ENCODE measurements at regions not wholly inside any gene's neighbourhood (a gene's known extent, or its start where the extent isn't known, plus 50 kb on each side); places are given as distances from the start of the nearest gene placed in this dataset.
"Not testable (repeated sequence)": the region's sequence is repeated elsewhere in the genome, so short reads cannot be mapped to it uniquely, and the experiment has no call there.

- no peak for DNase-seq
Observed at GRCh38 chr7:136303162-136303561, 326.0 kb upstream of the MTPN start.

GRCh38 chr7:136302049-136302448, 324.9 kb upstream of the MTPN start:
- DNase-seq: no peak

GRCh38 chr7:136294977-136295376, 317.8 kb upstream of the MTPN start:
- no peak for DNase-seq

DNA sequence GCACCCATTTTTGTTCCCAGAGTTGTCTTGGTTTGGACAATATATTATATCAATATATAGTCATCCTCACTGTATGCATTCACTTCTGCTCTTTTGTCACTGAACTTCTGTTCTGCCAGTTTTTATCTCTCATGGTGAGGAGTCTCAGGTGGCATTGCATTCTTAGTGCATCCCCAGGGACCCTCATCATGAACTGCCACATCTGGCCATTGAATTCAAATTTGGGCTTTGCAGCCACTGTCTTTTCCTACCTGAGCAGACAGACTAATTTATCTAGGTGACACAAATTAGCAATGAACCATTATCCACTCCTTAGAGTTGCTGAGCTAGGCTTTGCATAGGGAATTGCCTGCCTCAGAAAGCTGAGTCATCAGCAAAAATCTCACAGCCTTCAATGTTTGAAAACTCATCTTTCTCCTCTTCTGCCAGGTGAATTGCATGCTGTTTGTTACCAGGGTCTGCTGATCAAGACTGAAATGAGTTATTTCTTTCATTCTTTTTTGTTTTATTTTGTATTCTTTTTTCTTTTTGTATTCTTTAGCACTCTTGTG, 316.8 kb upstream of the MTPN start:
- no peak for DNase-seq

DNA sequence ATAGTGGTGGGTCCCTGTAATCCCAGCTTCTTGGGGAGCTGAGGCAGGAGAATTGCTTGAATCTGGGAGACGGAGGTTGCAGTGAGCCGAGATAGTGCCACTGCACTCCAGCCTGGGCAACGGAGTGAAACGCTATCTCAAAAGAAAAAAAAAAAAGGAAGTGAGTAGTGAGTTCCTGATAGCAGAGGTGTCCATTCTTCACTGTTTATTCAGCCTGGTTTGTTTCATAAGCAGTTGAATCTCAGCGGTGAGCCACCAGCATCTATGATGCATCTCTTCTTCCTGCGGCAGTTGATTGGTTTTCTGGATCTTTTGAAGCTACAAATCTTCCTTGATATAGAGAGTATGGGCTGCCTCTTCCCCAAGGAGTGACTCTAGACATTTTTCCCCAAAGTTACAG, 316.1 kb upstream of the MTPN start:
- DNase-seq: no peak

- no peak for DNase-seq
Observed at GRCh38 chr7:136292365-136292764, 315.2 kb upstream of the MTPN start.

GRCh38 chr7:136290351-136290750, 313.2 kb upstream of the MTPN start:
- no peak for DNase-seq

GRCh38 chr7:136278057-136278456, 300.9 kb upstream of the MTPN start:
- DNase-seq: no peak

DNA sequence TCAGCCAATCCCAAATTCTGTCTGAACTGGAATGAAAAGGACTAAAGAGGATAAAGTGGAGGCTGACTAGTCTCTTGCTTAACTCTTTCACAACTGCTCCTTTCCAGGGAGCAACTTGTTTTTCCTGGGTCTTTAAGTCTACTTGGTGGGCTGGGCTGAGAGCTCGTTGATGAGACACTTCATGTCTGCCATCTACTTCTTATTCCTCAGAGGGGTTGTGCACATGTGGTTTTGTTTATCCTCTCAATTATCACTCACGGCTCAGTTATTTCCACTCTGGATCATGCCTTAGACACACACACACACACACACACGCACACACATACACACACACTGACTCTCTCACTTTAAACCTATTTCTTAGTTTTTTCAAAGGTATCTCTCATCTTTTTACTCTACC, 298.6 kb upstream of the MTPN start:
- DNase-seq: no peak

DNA sequence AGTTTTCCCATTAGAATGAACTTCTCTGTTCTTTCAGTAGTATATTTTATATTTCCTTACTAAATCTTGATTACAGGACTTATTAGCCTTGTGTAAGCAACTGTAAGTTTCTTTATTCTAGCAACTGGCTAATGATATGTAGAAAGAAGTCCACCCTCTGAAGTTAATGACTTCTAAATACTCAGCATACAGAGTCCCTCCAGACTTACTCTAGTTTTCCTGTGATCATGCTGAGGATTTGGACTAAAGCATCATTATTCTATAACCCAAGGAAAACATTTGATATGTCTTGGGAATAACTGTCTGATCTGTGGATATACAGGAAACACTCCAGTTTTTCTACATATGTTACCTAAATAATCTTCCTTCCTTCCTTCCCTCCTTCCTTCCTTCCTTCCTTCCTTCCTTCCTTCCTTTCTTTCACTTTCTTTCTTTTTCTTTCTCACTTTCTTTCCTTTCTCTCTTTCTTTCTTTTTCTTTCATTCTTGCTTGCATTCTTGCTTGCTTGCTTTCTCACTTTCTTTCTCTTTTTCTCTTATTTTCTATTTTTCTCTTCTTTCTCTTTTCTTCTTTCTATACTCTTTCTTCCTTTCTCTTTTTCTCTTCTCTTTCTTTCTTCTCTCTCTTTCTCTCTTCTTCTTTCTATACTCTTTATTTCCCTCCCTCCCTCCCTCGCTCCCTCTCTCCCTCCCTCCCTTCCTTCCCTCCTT, 297.6 kb upstream of the MTPN start:
- no peak for DNase-seq

GRCh38 chr7:136272934-136273333, 295.8 kb upstream of the MTPN start:
- no peak for DNase-seq

DNA sequence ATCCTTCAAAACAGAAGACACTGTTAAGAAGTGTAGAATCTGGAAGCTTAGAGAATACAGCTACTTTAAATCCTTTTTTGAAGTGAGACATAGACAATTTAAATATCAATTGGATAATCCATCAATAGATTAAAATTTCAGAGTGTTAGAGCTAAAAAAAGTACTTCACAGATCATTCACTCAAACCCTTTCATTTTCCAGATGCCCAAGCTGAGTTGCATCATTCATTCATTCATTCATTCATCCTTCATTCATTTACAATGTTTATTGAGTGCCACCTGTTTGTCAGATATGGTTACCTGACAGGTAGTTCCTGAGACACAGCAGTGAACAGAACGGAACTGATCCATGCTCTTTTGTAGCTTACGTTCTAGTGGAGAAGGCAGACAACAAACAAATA, 290.7 kb upstream of the MTPN start:
- DNase-seq: no peak

DNA sequence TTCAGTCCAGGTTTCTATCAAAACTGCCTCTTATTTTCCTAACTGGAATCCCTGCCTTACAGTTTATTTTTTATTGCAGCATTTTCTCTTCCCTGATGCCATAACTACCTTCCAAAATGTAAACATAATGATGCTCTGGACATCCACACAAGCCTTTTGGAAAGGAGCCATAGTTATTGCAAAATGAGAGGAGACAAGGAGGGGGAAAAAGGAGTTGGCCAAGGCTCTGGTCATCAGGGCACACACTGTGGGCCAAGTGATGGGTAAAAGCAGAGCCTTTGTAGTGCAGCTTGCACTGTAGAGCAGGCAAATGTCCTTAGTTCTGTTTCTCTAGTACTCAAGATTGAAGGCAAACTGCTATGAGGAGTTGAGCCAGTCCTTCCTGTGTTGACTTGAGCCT, 289.3 kb upstream of the MTPN start:
- no peak for DNase-seq

GRCh38 chr7:136264304-136264703, 287.1 kb upstream of the MTPN start:
- DNase-seq: not testable (repeated sequence)

DNA sequence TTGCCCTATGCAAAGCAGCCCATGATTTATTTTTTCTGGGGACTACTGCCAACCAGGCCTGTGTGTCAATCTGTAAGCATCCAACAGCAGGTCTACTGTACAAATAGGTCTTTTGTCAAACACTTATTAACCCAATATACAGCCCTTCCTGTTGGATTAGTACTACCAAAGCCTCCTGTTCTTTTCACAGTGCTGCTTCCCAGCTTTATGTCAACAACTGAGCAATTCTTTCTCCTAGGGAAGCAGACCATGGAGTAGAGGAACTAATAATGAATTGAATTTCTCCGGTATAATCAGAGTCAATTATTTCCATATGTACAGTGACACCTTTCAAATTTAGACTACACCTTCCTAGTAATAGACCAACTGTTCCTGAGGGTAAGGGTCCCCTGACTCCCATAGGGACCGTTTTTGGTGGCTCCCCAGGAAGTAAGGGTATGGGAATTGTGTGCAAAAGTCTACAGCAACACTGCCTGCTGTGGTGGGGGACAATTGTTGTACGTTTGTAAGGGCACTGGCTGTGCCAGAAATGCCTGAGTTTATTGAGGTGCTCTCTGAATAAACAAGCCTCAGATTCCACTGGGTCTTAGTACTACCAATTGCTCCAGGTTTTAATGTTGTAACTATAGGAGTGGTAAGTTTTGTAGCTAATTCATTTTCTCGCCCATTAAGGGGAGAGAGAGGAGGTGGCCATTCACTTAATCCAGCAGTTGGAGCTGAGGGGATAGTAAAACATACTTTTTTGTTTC, 286.1 kb upstream of the MTPN start:
- not testable (repeated sequence) for DNase-seq

DNA sequence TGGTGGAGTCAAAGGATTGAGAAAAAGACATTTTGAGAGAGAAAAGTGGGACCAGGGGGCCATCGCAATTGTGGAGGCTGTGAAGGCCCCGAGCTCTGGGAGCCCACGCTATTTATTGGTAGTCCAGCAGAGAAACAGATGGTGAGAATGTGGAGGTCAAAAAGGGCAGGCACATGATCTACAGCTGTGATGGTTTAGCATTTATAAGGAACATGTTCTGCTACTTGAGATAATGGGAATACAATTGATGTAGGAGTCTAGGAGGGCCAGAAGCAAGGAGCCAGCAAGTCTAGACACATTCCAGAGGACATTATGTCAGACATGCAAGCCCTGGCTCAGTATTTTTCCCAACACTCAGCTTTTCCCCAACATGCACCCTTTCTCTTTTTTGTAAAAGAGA, 283.4 kb upstream of the MTPN start:
- not testable (repeated sequence) for DNase-seq

DNA sequence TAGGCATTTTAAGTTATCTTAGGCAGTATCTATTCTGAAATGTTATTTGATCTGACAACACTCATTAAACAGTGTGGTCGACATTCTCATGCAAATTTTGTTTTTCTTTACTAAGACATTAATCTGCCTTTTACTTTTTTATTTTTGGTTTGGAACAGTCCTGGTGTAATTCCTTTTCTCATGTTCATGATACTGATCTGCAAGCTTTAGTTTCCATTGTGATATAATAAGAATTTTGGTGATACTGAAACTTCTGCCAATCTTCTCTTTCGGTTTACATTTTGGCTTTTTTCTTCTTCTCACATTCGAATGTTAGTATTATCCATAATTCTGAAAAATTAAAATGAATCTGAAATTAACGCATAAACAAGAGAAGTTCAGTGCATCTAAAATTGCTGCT, 281.9 kb upstream of the MTPN start:
- no peak for DNase-seq

DNA sequence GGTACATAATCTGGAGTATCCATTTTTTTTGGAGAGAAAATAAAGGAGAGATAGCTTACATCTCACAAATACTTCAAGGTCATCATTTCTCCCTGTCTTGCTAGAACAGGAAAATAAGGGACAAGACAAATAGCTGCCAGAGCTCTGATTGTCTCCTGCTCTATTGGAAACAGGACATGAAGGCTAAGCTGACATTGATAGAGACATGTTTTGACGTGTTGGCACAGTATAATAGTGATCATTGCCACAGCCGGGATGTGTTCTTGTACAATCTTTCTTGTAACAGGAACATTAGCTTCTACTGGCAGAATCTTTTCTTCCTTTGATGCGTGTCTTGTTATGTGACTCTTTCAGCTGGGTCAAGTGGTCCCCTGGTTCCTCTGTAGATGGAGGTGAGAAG, 279.3 kb upstream of the MTPN start:
- no peak for DNase-seq

DNA sequence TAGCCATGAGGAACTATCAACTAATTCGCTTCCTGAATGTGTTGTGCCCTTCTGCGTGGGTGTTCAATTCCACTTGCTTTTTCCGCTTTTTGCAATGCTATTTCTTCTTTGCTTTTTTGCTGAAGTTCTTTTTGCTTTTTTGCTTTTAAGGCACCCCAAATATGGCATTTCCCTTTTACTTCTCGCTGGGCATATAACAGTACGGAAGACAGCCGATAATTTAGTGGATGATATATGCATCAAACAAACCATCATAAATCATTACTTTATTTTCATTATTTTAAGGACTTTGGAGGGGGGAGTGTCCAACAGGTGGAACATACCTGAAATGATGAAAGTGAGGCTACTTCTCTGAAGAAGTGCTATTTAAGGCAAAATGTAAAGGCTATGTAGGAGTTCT, 277.0 kb upstream of the MTPN start:
- no peak for DNase-seq

DNA sequence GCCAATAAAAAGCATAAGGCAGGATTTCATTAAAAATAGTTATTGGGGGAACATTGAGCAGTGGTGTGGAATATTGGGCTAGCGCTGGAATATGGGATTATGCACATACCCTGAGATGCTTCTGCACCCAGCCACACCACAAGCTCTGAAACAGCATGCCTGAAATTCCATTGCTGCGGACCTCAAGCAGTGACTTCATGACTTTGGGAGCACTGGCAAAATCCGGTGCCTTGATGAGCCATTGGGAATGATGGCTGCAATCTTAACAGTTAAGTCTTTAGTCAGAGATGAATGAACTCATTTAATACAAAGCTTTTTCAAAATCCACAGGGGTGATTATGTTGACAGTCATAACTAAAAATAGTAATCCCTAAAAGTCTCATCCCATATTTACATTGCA, 274.7 kb upstream of the MTPN start:
- no peak for DNase-seq

DNA sequence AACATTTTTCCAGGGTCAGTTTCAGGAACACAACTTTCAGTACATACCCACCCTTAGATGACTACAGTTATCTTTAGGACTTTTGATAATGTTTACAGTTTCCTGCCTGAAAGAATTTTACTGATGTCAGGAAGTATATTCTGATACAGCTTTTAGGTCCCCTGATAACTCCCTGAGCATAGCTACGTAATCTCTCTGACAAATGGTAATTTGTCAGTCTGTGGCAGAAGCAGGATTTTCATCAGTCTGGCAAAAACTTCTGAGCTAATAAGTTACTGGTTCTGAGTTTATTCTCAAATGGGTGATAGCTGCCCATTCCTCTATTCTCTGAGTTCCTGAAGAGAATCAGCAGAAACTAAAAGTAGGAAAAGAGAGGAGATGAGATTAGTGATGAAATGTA, 270.1 kb upstream of the MTPN start:
- no peak for DNase-seq

- DNase-seq: no peak
Observed at GRCh38 chr7:136245327-136246004, 268.3 kb upstream of the MTPN start.

DNA sequence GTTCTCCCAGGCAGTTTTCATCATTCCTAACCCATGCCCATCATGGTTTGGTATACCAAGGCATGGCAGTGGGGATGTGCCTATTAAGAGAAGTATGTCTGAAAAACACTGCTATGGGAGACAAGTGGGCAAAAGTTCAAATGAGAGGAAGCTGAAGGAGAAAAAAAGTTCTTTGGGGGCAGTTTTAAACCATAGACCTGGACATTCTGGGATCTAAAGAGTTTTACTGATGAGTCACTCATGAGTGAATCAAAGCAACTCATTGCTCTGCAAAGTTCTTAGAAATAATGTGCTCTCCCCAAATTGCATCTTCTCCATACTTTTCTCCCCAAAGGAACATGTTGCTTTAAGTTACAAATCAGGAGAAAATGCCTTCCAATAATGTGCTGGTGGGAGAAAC, 256.9 kb upstream of the MTPN start:
- DNase-seq: no peak

DNA sequence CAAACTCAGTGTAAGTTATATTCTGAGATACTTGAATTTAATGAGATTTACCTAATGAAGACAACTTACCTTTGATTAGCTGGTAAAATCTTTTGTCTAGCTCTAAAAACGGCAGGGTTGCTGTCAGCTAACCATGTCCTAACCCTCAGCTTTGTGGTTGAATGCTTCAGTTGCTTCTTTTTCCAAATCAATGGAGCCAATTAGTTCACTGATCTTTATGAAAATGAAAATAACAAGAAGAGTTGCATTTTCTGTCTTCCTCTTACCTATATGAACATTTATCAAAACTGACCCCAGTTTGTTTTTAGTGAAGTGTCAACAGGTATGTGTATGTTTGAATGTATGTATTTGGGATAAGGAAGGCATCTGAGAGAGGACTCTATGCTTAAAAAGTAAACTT, 253.1 kb upstream of the MTPN start:
- DNase-seq: no peak
